GM12878 (cell line): ENCODE measurements at regions not wholly inside any gene's neighbourhood (a gene's known extent, or its start where the extent isn't known, plus 50 kb on each side); places are given as distances from the start of the nearest gene placed in this dataset.

Experiments used
- ATAC-seq: fragments of 200-7000 bp; cut with Tn5 transposase; 3 replicates; pipeline ENCODE4 v1.9.1; 2020; ENCODE audit warnings: mild to moderate bottlenecking, moderate library complexity
- BruUV-seq: library from RNA; stranded (reverse); fragments of 400-500 nt; replicated peaks from 2 replicates; lab custom pipeline; 2021; lab: Mats Ljungman, UMichigan
- CTCF ChIA-PET: fragments of 300-600 bp; sonication (Branson Sonifier 250); formaldehyde crosslinking; extraction: SDS; loops from one replicate; lab custom pipeline; 2021; ENCODE audit warnings: inconsistent platforms; lab: Yijun Ruan, JAX
- POLR2A ChIA-PET: fragments of 350-600 bp; formaldehyde crosslinking; extraction: SDS; loops from one replicate; lab custom pipeline; 2021; ENCODE audit warnings: inconsistent platforms; lab: Charles Lee
- RAD21 ChIA-PET: fragments of 300-600 bp; sonication (Branson Sonifier 250); formaldehyde crosslinking; loops from one replicate; lab custom pipeline; 2023; ENCODE audit warnings: antibody characterized with exemption; ENCODE audit not compliant: unreplicated experiment; lab: Charles Lee
- SMC1A ChIA-PET: fragments of 300-600 bp; sonication (Branson Sonifier 250); formaldehyde crosslinking; loops from one replicate; lab custom pipeline; 2023; ENCODE audit not compliant: unreplicated experiment, uncharacterized antibody; lab: Charles Lee
- DNase-seq: peaks from one replicate; pipeline ENCODE4 v3.0.0-alpha.2; 2011; ENCODE audit warnings: low read depth, low spot score
- FAIRE-seq: peaks from 3 replicates; lab custom pipeline; 2011; peaks lifted over from hg19 to GRCh38; lab: Jason Lieb, UNC
- H2AFZ ChIP-seq: 2 replicates; pipeline ENCODE4 v1.6.0; 2011; ENCODE audit warnings: low read depth, low read length, control low read depth; ENCODE audit not compliant: control insufficient read depth
- H3K27ac ChIP-seq: 2 replicates; pipeline ENCODE4 v1.5.1; 2011; ENCODE audit warnings: control low read depth; ENCODE audit not compliant: control insufficient read depth, insufficient read depth
- H3K27me3 ChIP-seq, 2 experiments: replicated peaks in 1 of 2; 2 replicates each; pipeline versions ENCODE4 v1.6.0 to v1.6.1; 2011; ENCODE audit warnings: low read length in 1 of 2; ENCODE audit not compliant: control insufficient read depth in 2 of 2, insufficient read depth in 2 of 2
- H3K36me3 ChIP-seq, 2 experiments: 2 replicates each; pipeline ENCODE4 v1.5.1; 2011; ENCODE audit warnings: low read length in 1 of 2; ENCODE audit not compliant: control insufficient read depth in 2 of 2, insufficient read depth in 2 of 2
- H3K4me1 ChIP-seq: 2 replicates; pipeline ENCODE4 v1.6.1; 2011; ENCODE audit warnings: mild to moderate bottlenecking, low read length, moderate library complexity, mixed read lengths; ENCODE audit not compliant: control insufficient read depth, insufficient read depth
- H3K4me2 ChIP-seq: 2 replicates; pipeline ENCODE4 v1.6.0; 2011; ENCODE audit warnings: control low read depth; ENCODE audit not compliant: control insufficient read depth, insufficient read depth
- H3K4me3 ChIP-seq: fragments of 200-600 bp; sonication (generic); 2 replicates; pipeline ENCODE4 v1.5.1; 2016
- H3K79me2 ChIP-seq: 2 replicates; pipeline ENCODE4 v1.6.0; 2011; ENCODE audit warnings: low read length; ENCODE audit not compliant: control insufficient read depth, insufficient read depth
- H3K9ac ChIP-seq: 2 replicates; pipeline ENCODE4 v1.8.0; 2011; ENCODE audit warnings: low read length, control low read depth, mixed read lengths; ENCODE audit not compliant: control insufficient read depth, insufficient read depth
- H3K9me3 ChIP-seq: replicated peaks from 3 replicates; pipeline ENCODE4 v1.5.1; 2011; ENCODE audit warnings: mild to moderate bottlenecking, low read length; ENCODE audit not compliant: control insufficient read depth, insufficient read depth
- H4K20me1 ChIP-seq: 2 replicates; pipeline ENCODE4 v1.6.0; 2011; ENCODE audit not compliant: control insufficient read depth, insufficient read depth
- ATF7 ChIP-seq: fragments of 450-650 bp; IDR thresholded peaks from 2 replicates; pipeline ENCODE4 v1.6.1; 2016; ENCODE audit warnings: low read depth, mild to moderate bottlenecking
- BACH1 ChIP-seq: fragments of 450-650 bp; IDR thresholded peaks from 2 replicates; pipeline ENCODE4 v1.6.1; 2017; ENCODE audit warnings: mild to moderate bottlenecking, borderline replicate concordance
- BRCA1 ChIP-seq: IDR thresholded peaks from 2 replicates; pipeline ENCODE4 v1.6.1; 2011; ENCODE audit warnings: low read depth, low read length, improper control_type of control experiment
- CHD2 ChIP-seq: IDR thresholded peaks from 2 replicates; pipeline ENCODE4 v1.6.1; 2011; ENCODE audit warnings: low read depth, low read length, improper control_type of control experiment, borderline replicate concordance
- FOXK2 ChIP-seq: fragments of 450-650 bp; IDR thresholded peaks from 2 replicates; pipeline ENCODE4 v1.6.1; 2017; ENCODE audit warnings: mild to moderate bottlenecking, moderate library complexity
- IKZF1 ChIP-seq: fragments of 450-650 bp; conservative IDR thresholded peaks from 2 replicates; pipeline ENCODE4 v1.6.1; 2017; ENCODE audit warnings: antibody characterized with exemption, mild to moderate bottlenecking
- PAX5 ChIP-seq: IDR thresholded peaks from 2 replicates; pipeline ENCODE4 v1.6.1; 2011; ENCODE audit warnings: low read depth, low read length, borderline replicate concordance
- PML ChIP-seq: IDR thresholded peaks from 2 replicates; pipeline ENCODE4 v1.6.1; 2012; ENCODE audit warnings: low read length, inconsistent platforms
- RELB ChIP-seq: fragments of 450-650 bp; IDR thresholded peaks from 2 replicates; pipeline ENCODE4 v1.6.1; 2017; ENCODE audit warnings: low read depth, mild to moderate bottlenecking, moderate library complexity
- SIN3A ChIP-seq: IDR thresholded peaks from 2 replicates; pipeline ENCODE4 v1.6.1; 2012; ENCODE audit warnings: low read depth, low read length, improper control_type of control experiment
- SIX5 ChIP-seq: IDR thresholded peaks from 2 replicates; pipeline ENCODE4 v1.6.1; 2011; ENCODE audit warnings: mild to moderate bottlenecking, low read depth, low read length, moderate library complexity; ENCODE audit not compliant: severe bottlenecking
- SREBF2 ChIP-seq: IDR thresholded peaks from 2 replicates; pipeline ENCODE4 v1.6.1; 2012; ENCODE audit warnings: mild to moderate bottlenecking, low read length
- SRF ChIP-seq, 2 experiments: IDR thresholded peaks; 2 replicates each; pipeline ENCODE4 v1.6.1; 2011; ENCODE audit warnings: low read depth in 2 of 2, low read length in 2 of 2, mild to moderate bottlenecking in 1 of 2, moderate library complexity in 1 of 2
- TBL1XR1 ChIP-seq: IDR thresholded peaks from 2 replicates; pipeline ENCODE4 v1.6.1; 2012; ENCODE audit warnings: low read depth, low read length, improper control_type of control experiment
- TCF12 ChIP-seq: IDR thresholded peaks from 2 replicates; pipeline ENCODE4 v1.6.1; 2011; ENCODE audit warnings: low read depth, mild to moderate bottlenecking, low read length
- ZNF217 ChIP-seq: fragments of 450-650 bp; IDR thresholded peaks from 2 replicates; pipeline ENCODE4 v1.6.1; 2017; ENCODE audit warnings: antibody characterized with exemption, mild to moderate bottlenecking
- WGBS: methylation state at CpG from one replicate; pipeline ENCODE4 v1.1.6; 2016; ENCODE audit warnings: low lambda C conversion rate; ENCODE audit not compliant: insufficient replicate concordance, insufficient coverage; ENCODE audit errors: missing lambda C conversion rate; 5-methylcytosine and 5-hydroxymethylcytosine counted together
- in situ Hi-C: fragments of 300-500 bp; cut with MboI; formaldehyde crosslinking; loops from 9 replicates; pipeline ENCODE4 v1.14.3; 2018; ENCODE audit warnings: mixed read lengths
- intact Hi-C: fragments of 100-400 bp; cut with micrococcal nuclease; formaldehyde crosslinking; loops from one replicate; pipeline ENCODE4 v1.14.2; 2022; ENCODE audit not compliant: unreplicated experiment
- TF ChIP-seq, protein P1 (sequence below): IDR thresholded peaks from 2 replicates; pipeline ENCODE4 v1.6.1; 2011; ENCODE audit warnings: mild to moderate bottlenecking, low read depth, low read length, moderate library complexity; ENCODE audit not compliant: insufficient replicate concordance
- TF ChIP-seq, protein P2 (sequence below): fragments of 150-350 bp; IDR thresholded peaks from 2 replicates; pipeline ENCODE4 v1.6.1; 2014; ENCODE audit warnings: mild to moderate bottlenecking, low read depth, low read length

DNA sequence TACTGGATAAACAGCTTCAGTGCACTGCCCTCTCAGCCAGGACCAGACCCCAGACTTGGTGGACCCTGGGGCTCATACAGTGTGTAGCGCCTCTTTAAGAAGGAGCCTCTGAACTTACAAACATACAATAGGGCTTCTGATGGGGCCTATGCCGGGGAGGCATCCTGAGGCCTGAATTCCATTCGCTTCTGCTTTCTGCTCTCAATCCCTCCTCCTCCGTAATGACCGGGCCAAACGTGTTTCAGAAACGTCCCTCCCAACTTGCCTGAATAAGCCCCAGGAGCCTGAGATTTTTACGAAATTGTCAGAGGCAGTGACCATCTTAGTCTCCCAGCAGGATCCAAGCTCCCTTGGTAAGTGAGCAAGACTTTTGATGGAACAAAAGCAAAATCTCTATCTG is 128.1 kb upstream of the BOD1 start (continued):
- TF ChIP-seq, protein P1, sequence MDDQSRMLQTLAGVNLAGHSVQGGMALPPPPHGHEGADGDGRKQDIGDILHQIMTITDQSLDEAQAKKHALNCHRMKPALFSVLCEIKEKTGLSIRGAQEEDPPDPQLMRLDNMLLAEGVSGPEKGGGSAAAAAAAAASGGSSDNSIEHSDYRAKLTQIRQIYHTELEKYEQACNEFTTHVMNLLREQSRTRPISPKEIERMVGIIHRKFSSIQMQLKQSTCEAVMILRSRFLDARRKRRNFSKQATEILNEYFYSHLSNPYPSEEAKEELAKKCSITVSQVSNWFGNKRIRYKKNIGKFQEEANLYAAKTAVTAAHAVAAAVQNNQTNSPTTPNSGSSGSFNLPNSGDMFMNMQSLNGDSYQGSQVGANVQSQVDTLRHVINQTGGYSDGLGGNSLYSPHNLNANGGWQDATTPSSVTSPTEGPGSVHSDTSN: no peak

- peak; percentile 64 for ATAC-seq
- in situ Hi-C loops (no loop called here), intact Hi-C loops (loop anchor here (2.0 kb wide), 4 partner anchors 42 to 144 kb away; partner anchors contain the start of gene CPEB4)
- ChIA-PET POLR2A (interaction anchor here (0.6 to 2.2 kb wide), 12 partner anchors 11 to 180 kb away, joined by 3 to 14 read pairs (median 4); partner anchors contain the start of gene CPEB4), CTCF (interaction anchor here (0.8 to 4.2 kb wide), 11 partner anchors 9 to 180 kb away, joined by 3 to 29 read pairs (median 4); no protein-coding TSS in a partner anchor), SMC1A (interaction anchor here (0.7 to 5.8 kb wide), 34 partner anchors 8 to 235 kb away, joined by 3 to 60 read pairs (median 5); partner anchors contain the start of genes BOD1 and CPEB4), RAD21 (interaction anchor here (0.7 to 5.8 kb wide), 23 partner anchors 10 to 184 kb away, joined by 3 to 45 read pairs (median 4); partner anchors contain the start of genes BOD1 and CPEB4)
- H3K9me3 ChIP-seq: no peaks in the 10 kb centered on the region
- H3K4me2 ChIP-seq: peak overlapping the region; percentile 61
- WGBS: 13% methylated on average over 4 of the region's 4 CpGs
- peak overlapping the region; percentile 18; the same call in 1 of the 2 replicates for H3K9ac ChIP-seq
- H3K79me2 ChIP-seq: no peaks in the 10 kb centered on the region
- no peak overlapping the region for H3K4me3 ChIP-seq
- H3K36me3 ChIP-seq: no peaks in the 10 kb centered on the region
- H3K4me1 ChIP-seq: peaks cover 54% of the 10 kb centered on the region
- no peaks in the 10 kb centered on the region for H3K27me3 ChIP-seq
- peak overlapping the region; percentile 95 for H3K27ac ChIP-seq
- no peak for FAIRE-seq
- BruUV-seq: no TSS peak
- peak overlapping the region; percentile 46 for H2AFZ ChIP-seq
- DNase-seq: peak; percentile 47
- no peaks in the 10 kb centered on the region for H4K20me1 ChIP-seq
- TF ChIP-seq RELB (0 out of 2 replicates have a peak, but pooled peaks have one; percentile 18), BACH1 (no peak), TBL1XR1 (no peak), SREBF2 (no peak), IKZF1 (peak; percentile 65; the same call in 1 of the 2 replicates), FOXK2 (no peak), SIN3A (no peak), PML (no peak), TCF12 (peak; percentile 99), PAX5 (no peak), BRCA1 (no peak), ATF7 (peak; percentile 42; the same call in 1 of the 2 replicates), SRF (IDR thresholded peaks at IDR 0.05; ENCODE audit: low read depth in 2 of 2, low read length in 2 of 2) (no peak), SIX5 (no peak), ZNF217 (no peak), CHD2 (no peak)
- TF ChIP-seq, protein P2, sequence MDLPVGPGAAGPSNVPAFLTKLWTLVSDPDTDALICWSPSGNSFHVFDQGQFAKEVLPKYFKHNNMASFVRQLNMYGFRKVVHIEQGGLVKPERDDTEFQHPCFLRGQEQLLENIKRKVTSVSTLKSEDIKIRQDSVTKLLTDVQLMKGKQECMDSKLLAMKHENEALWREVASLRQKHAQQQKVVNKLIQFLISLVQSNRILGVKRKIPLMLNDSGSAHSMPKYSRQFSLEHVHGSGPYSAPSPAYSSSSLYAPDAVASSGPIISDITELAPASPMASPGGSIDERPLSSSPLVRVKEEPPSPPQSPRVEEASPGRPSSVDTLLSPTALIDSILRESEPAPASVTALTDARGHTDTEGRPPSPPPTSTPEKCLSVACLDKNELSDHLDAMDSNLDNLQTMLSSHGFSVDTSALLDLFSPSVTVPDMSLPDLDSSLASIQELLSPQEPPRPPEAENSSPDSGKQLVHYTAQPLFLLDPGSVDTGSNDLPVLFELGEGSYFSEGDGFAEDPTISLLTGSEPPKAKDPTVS: no peak
Observed at GRCh38 chr5:173745123-173745522, 128.7 kb upstream of the BOD1 start.
